EL (cell line): ENCODE measurements at regions not wholly inside any gene's neighbourhood (a gene's known extent, or its start where the extent isn't known, plus 50 kb on each side); places are given as distances from the start of the nearest gene placed in this dataset.
A peak's percentile ranks its signal among the peaks of the same experiment; 100 is the strongest.

Source experiments
- DNase-seq: peaks from one replicate; pipeline ENCODE4 v3.0.0-alpha.2; 2016

- DNase-seq: no peak
These were observed 181.1 kb downstream of the BTG1 start for GRCh38 chr12:91964501-91964900.

GRCh38 chr12:91959220-91959619 is 186.4 kb downstream of the BTG1 start:
- DNase-seq: no peak

GRCh38 chr12:91958816-91959215 is 186.8 kb downstream of the BTG1 start:
- peak; percentile 70 for DNase-seq

- DNase-seq: no peak
These were observed 190.9 kb downstream of the BTG1 start for GRCh38 chr12:91954747-91955146.

- no peak for DNase-seq
These were observed 191.3 kb downstream of the BTG1 start for GRCh38 chr12:91954326-91954725.

GRCh38 chr12:91952916-91953315 is 192.7 kb downstream of the BTG1 start:
- DNase-seq: no peak

- no peak for DNase-seq
These were observed 194.1 kb downstream of the BTG1 start for GRCh38 chr12:91951571-91951970.

- no peak for DNase-seq
These were observed 197.1 kb downstream of the BTG1 start for GRCh38 chr12:91948504-91948903.

GRCh38 chr12:91947459-91947858 is 198.2 kb downstream of the BTG1 start:
- no peak for DNase-seq

- DNase-seq: no peak
These were observed 201.0 kb downstream of the BTG1 start for GRCh38 chr12:91944637-91945036.

GRCh38 chr12:91940826-91941570 is 204.6 kb downstream of the BTG1 start:
- no peak for DNase-seq

GRCh38 chr12:91940322-91940721 is 205.3 kb downstream of the BTG1 start:
- no peak for DNase-seq

GRCh38 chr12:91937706-91938105 is 207.9 kb downstream of the BTG1 start:
- no peak for DNase-seq

GRCh38 chr12:91937009-91937408 is 208.6 kb downstream of the BTG1 start:
- DNase-seq: no peak

- DNase-seq: no peak
These were observed 210.3 kb downstream of the BTG1 start for GRCh38 chr12:91935296-91935695.

- DNase-seq: no peak
These were observed 214.5 kb downstream of the BTG1 start for GRCh38 chr12:91931111-91931510.

GRCh38 chr12:91928501-91928900 is 217.1 kb downstream of the BTG1 start:
- no peak for DNase-seq

- DNase-seq: peak; percentile 48
These were observed 218.8 kb downstream of the BTG1 start for GRCh38 chr12:91926848-91927247.

GRCh38 chr12:91924827-91925226 is 220.8 kb downstream of the BTG1 start:
- no peak for DNase-seq

- DNase-seq: no peak
These were observed 221.8 kb downstream of the BTG1 start for GRCh38 chr12:91923864-91924263.

- DNase-seq: no peak
These were observed 223.0 kb downstream of the BTG1 start for GRCh38 chr12:91922674-91923073.

- DNase-seq: no peak
These were observed 223.5 kb downstream of the BTG1 start for GRCh38 chr12:91922139-91922538.

- DNase-seq: no peak
These were observed 224.1 kb downstream of the BTG1 start for GRCh38 chr12:91921555-91921954.

GRCh38 chr12:91920741-91921140 is 224.9 kb downstream of the BTG1 start:
- DNase-seq: no peak

- DNase-seq: peak; percentile 46
These were observed 225.4 kb downstream of the BTG1 start for GRCh38 chr12:91920276-91920675.
